ENCODE measurements at regions not wholly inside any gene's neighbourhood (a gene's known extent, or its start where the extent isn't known, plus 50 kb on each side); places are given as distances from the start of the nearest gene placed in this dataset.

DNA sequence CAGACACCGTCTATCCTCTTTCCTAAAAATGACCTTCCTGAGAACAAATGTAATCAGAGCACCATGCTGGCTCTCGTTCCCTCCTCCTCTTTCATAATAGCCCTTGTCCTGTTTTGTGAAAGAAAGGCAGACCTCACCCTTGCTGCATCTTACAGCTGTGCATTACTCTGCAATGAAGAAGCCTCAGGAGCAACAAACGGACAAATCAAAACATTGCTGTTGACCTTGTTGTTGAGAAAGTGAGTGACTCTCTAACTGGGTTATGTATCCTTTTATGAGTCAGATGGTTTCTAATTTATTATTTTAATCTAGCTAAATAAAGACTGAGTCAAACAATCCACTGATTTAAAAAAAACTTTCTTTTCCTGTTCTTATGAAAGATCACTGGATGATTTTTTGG, 180.9 kb downstream of the RPS29 start:
- TF ChIP-seq, protein P1, sequence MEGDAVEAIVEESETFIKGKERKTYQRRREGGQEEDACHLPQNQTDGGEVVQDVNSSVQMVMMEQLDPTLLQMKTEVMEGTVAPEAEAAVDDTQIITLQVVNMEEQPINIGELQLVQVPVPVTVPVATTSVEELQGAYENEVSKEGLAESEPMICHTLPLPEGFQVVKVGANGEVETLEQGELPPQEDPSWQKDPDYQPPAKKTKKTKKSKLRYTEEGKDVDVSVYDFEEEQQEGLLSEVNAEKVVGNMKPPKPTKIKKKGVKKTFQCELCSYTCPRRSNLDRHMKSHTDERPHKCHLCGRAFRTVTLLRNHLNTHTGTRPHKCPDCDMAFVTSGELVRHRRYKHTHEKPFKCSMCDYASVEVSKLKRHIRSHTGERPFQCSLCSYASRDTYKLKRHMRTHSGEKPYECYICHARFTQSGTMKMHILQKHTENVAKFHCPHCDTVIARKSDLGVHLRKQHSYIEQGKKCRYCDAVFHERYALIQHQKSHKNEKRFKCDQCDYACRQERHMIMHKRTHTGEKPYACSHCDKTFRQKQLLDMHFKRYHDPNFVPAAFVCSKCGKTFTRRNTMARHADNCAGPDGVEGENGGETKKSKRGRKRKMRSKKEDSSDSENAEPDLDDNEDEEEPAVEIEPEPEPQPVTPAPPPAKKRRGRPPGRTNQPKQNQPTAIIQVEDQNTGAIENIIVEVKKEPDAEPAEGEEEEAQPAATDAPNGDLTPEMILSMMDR (IDR thresholded peaks at IDR 0.05), result no peak
- TF ChIP-seq POLR2A (IDR thresholded peaks at IDR 0.05), result no peak

Measured in uterus (tissue), 2 donors.